Tibial nerve (tissue), 4 donors: ENCODE measurements at regions not wholly inside any gene's neighbourhood (a gene's known extent, or its start where the extent isn't known, plus 50 kb on each side); places are given as distances from the start of the nearest gene placed in this dataset.
A peak's percentile ranks its signal among the peaks of the same experiment; 100 is the strongest.

Experiments used
- DNase-seq, 2 donors: peaks; one replicate each; pipeline ENCODE4 v3.0.0-alpha.2; 2019; ENCODE audit warnings: low spot score in 2 of 2
- H3K27ac ChIP-seq, 4 donors: fragments of 200-600 bp; sonication (generic) in 3 of 4; one replicate each; pipeline ENCODE4 v1.5.1; 2017 to 2019; ENCODE audit warnings: mild to moderate bottlenecking in 1 of 4
- H3K27me3 ChIP-seq, 2 donors: fragments of 200-600 bp; sonication (generic) in 1 of 2; one replicate each; pipeline versions ENCODE4 v1.5.1 to v1.6.0; 2017 to 2019
- H3K36me3 ChIP-seq, 3 donors: fragments of 200-600 bp; sonication (generic); one replicate each; pipeline ENCODE4 v1.5.1; 2018 to 2019
- H3K4me1 ChIP-seq, 4 donors: fragments of 200-600 bp; sonication (generic) in 3 of 4; one replicate each; pipeline ENCODE4 v1.5.1; 2017 to 2019
- H3K4me3 ChIP-seq, 4 donors: fragments of 200-600 bp; sonication (generic) in 3 of 4; one replicate each; pipeline ENCODE4 v1.5.1; 2017 to 2019; ENCODE audit warnings: mild to moderate bottlenecking in 1 of 4, moderate library complexity in 1 of 4
- H3K9me3 ChIP-seq, 4 donors: fragments of 200-600 bp; sonication (generic) in 3 of 4; one replicate each; pipeline ENCODE4 v1.5.1; 2017 to 2019
- CTCF ChIP-seq, 5 experiments: fragments of 200-600 bp in 3 of 5; fragments of 450-650 bp in 2 of 5; sonication (generic) in 3 of 5; IDR thresholded peaks; one replicate each; pipeline ENCODE4 v1.5.1; 2016 to 2019; ENCODE audit warnings: antibody characterized with exemption in 5 of 5, mild to moderate bottlenecking in 3 of 5, moderate library complexity in 2 of 5
- EP300 ChIP-seq, 2 donors: sonication (generic); formaldehyde crosslinking; IDR thresholded peaks; one replicate each; pipeline ENCODE4 v1.6.1; 2017; ENCODE audit warnings: antibody characterized with exemption in 2 of 2, mild to moderate bottlenecking in 1 of 2
- POLR2A ChIP-seq, 2 donors: fragments of 450-650 bp; IDR thresholded peaks; one replicate each; pipeline ENCODE4 v1.6.1; 2017; ENCODE audit warnings: antibody characterized with exemption in 2 of 2, mild to moderate bottlenecking in 2 of 2, moderate library complexity in 2 of 2
- WGBS, 2 donors: methylation state at CpG; one replicate each; pipeline ENCODE4 v1.1.5; 2018; 5-methylcytosine and 5-hydroxymethylcytosine counted together

- WGBS, 2 donors = 35% methylated on average over 2 of the region's 2 CpGs
- H3K27me3 ChIP-seq = no peaks in the 10 kb centered on the region
- peak overlapping the region in 1 of 4 donors; percentile 6 for H3K27ac ChIP-seq
- H3K4me1 ChIP-seq = peaks cover 0 to 3% (median 0%) of the 10 kb centered on the region in 4 donors
- no peak for DNase-seq
- H3K36me3 ChIP-seq = no peaks in the 10 kb centered on the region
- no peak overlapping the region for H3K4me3 ChIP-seq
- TF ChIP-seq CTCF (IDR thresholded peaks at IDR 0.05) = no peak
- TF ChIP-seq EP300 (IDR thresholded peaks at IDR 0.05) = no peak
- no peak for TF ChIP-seq POLR2A (IDR thresholded peaks at IDR 0.05)
- peaks cover 0 to 5% (median 0%) of the 10 kb centered on the region in 4 donors for H3K9me3 ChIP-seq
Measured at GRCh38 chr4:137432446-137433311, 99.6 kb downstream of the PCDH18 start.

- Histone ChIP-seq H3K4me3 (no peak overlapping the region), H3K27ac (no peak overlapping the region), H3K9me3 (peaks cover 0 to 5% (median 0%) of the 10 kb centered on the region in 4 donors), H3K4me1 (peaks cover 0 to 3% (median 0%) of the 10 kb centered on the region in 4 donors), H3K36me3 (no peaks in the 10 kb centered on the region), H3K27me3 (no peaks in the 10 kb centered on the region)
- 79 to 81% methylated on average over 4 of the region's 4 CpGs for WGBS, 2 donors
- TF ChIP-seq CTCF (IDR thresholded peaks at IDR 0.05) (no peak), POLR2A (IDR thresholded peaks at IDR 0.05) (no peak), EP300 (IDR thresholded peaks at IDR 0.05) (no peak)
- DNase-seq = no peak
Measured at GRCh38 chr4:137430171-137430570, 102.1 kb downstream of the PCDH18 start.

- no peaks in the 10 kb centered on the region for H3K27me3 ChIP-seq
- no peak overlapping the region for H3K4me3 ChIP-seq
- peaks cover 0 to 5% (median 0%) of the 10 kb centered on the region in 4 donors for H3K9me3 ChIP-seq
- no peak overlapping the region for H3K27ac ChIP-seq
- no peak for DNase-seq
- no peaks in the 10 kb centered on the region for H3K4me1 ChIP-seq
- 73% methylated on average over 3 of the region's 3 CpGs for WGBS, 2 donors
- no peaks in the 10 kb centered on the region for H3K36me3 ChIP-seq
- TF ChIP-seq POLR2A (IDR thresholded peaks at IDR 0.05) = no peak
- TF ChIP-seq EP300 (IDR thresholded peaks at IDR 0.05) = no peak
- no peak for TF ChIP-seq CTCF (IDR thresholded peaks at IDR 0.05)
Measured at GRCh38 chr4:137427411-137427810, 104.9 kb downstream of the PCDH18 start.

- TF ChIP-seq CTCF (IDR thresholded peaks at IDR 0.05) = no peak
- TF ChIP-seq POLR2A (IDR thresholded peaks at IDR 0.05) = no peak
- TF ChIP-seq EP300 (IDR thresholded peaks at IDR 0.05) = no peak
- H3K4me3 ChIP-seq = no peak overlapping the region
- no peaks in the 10 kb centered on the region for H3K36me3 ChIP-seq
- H3K27me3 ChIP-seq = no peaks in the 10 kb centered on the region
- H3K9me3 ChIP-seq = peaks cover 0 to 2% (median 0%) of the 10 kb centered on the region in 4 donors
- no peak for DNase-seq
- no peaks in the 10 kb centered on the region for H3K4me1 ChIP-seq
- H3K27ac ChIP-seq = no peak overlapping the region
Measured at GRCh38 chr4:137425281-137425680, 107.0 kb downstream of the PCDH18 start.

GRCh38 chr4:137422666-137423065 is 109.6 kb downstream of the PCDH18 start:
- Histone ChIP-seq H3K9me3 (no peaks in the 10 kb centered on the region), H3K27ac (no peak overlapping the region)
- WGBS, 2 donors = 88 to 96% methylated on average over 2 of the region's 2 CpGs

More at GRCh38 chr4:137422666-137423065, 109.6 kb downstream of the PCDH18 start:
- Histone ChIP-seq H3K36me3 (no peaks in the 10 kb centered on the region), H3K4me1 (no peaks in the 10 kb centered on the region), H3K27me3 (no peaks in the 10 kb centered on the region), H3K4me3 (no peak overlapping the region)
- TF ChIP-seq CTCF (IDR thresholded peaks at IDR 0.05) = no peak
- no peak for TF ChIP-seq EP300 (IDR thresholded peaks at IDR 0.05)
- TF ChIP-seq POLR2A (IDR thresholded peaks at IDR 0.05) = no peak
- DNase-seq = no peak
